ENCODE measurements at regions not wholly inside any gene's neighbourhood (a gene's known extent, or its start where the extent isn't known, plus 50 kb on each side); places are given as distances from the start of the nearest gene placed in this dataset.

- TF ChIP-seq CTCF (IDR thresholded peaks at IDR 0.05) (no peak), POLR2A (IDR thresholded peaks at IDR 0.05) (no peak)
These were observed 1375.0 kb upstream of the ADGRL3 start for GRCh38 chr4:59825104-59825503.
